DMS 273 (cell line): ENCODE measurements at regions not wholly inside any gene's neighbourhood (a gene's known extent, or its start where the extent isn't known, plus 50 kb on each side); places are given as distances from the start of the nearest gene placed in this dataset.
"Not testable (repeated sequence)": the region's sequence is repeated elsewhere in the genome, so short reads cannot be mapped to it uniquely, and the experiment has no call there.

Experiments used
- DNase-seq: peaks from one replicate; lab custom pipeline; 2025; ENCODE audit not compliant: unreplicated experiment; lab: John Stamatoyannopoulos, UW

- DNase-seq = no peak
These were observed 452.1 kb upstream of the RPS6KA3 start for GRCh38 chrX:20718592-20719380.

- DNase-seq = no peak
These were observed 448.5 kb upstream of the RPS6KA3 start for GRCh38 chrX:20715176-20715575.

GRCh38 chrX:20712811-20713210 lies 446.1 kb upstream of the RPS6KA3 start:
- DNase-seq = no peak

- no peak for DNase-seq
These were observed 444.7 kb upstream of the RPS6KA3 start for GRCh38 chrX:20711366-20711765.

- DNase-seq = no peak
These were observed 426.4 kb upstream of the RPS6KA3 start for GRCh38 chrX:20693078-20693477.

GRCh38 chrX:20686256-20686655 lies 419.5 kb upstream of the RPS6KA3 start:
- DNase-seq = no peak

- no peak for DNase-seq
These were observed 418.9 kb upstream of the RPS6KA3 start for GRCh38 chrX:20685652-20686051.

GRCh38 chrX:20681683-20682082 lies 415.0 kb upstream of the RPS6KA3 start:
- DNase-seq = no peak

GRCh38 chrX:20680998-20681397 lies 414.3 kb upstream of the RPS6KA3 start:
- DNase-seq = no peak

- no peak for DNase-seq
These were observed 405.8 kb upstream of the RPS6KA3 start for GRCh38 chrX:20672476-20672875.

GRCh38 chrX:20671746-20672145 lies 405.0 kb upstream of the RPS6KA3 start:
- DNase-seq = not testable (repeated sequence)

- DNase-seq = no peak
These were observed 403.9 kb upstream of the RPS6KA3 start for GRCh38 chrX:20670611-20671010.

- DNase-seq = no peak
These were observed 401.8 kb upstream of the RPS6KA3 start for GRCh38 chrX:20668550-20668949.

GRCh38 chrX:20666331-20666730 lies 399.6 kb upstream of the RPS6KA3 start:
- no peak for DNase-seq

GRCh38 chrX:20665481-20665880 lies 398.8 kb upstream of the RPS6KA3 start:
- DNase-seq = no peak

GRCh38 chrX:20664774-20665173 lies 398.1 kb upstream of the RPS6KA3 start:
- peak; percentile 11 for DNase-seq

- DNase-seq = no peak
These were observed 397.4 kb upstream of the RPS6KA3 start for GRCh38 chrX:20664131-20664530.

GRCh38 chrX:20663336-20663735 lies 396.6 kb upstream of the RPS6KA3 start:
- no peak for DNase-seq

GRCh38 chrX:20656721-20657120 lies 390.0 kb upstream of the RPS6KA3 start:
- DNase-seq = no peak

- no peak for DNase-seq
These were observed 387.9 kb upstream of the RPS6KA3 start for GRCh38 chrX:20654596-20655106.

- no peak for DNase-seq
These were observed 386.4 kb upstream of the RPS6KA3 start for GRCh38 chrX:20653070-20653469.

GRCh38 chrX:20641954-20642353 lies 375.2 kb upstream of the RPS6KA3 start:
- no peak for DNase-seq

- no peak for DNase-seq
These were observed 372.4 kb upstream of the RPS6KA3 start for GRCh38 chrX:20639115-20639514.
